ENCODE measurements at regions not wholly inside any gene's neighbourhood (a gene's known extent, or its start where the extent isn't known, plus 50 kb on each side); places are given as distances from the start of the nearest gene placed in this dataset.

DNA sequence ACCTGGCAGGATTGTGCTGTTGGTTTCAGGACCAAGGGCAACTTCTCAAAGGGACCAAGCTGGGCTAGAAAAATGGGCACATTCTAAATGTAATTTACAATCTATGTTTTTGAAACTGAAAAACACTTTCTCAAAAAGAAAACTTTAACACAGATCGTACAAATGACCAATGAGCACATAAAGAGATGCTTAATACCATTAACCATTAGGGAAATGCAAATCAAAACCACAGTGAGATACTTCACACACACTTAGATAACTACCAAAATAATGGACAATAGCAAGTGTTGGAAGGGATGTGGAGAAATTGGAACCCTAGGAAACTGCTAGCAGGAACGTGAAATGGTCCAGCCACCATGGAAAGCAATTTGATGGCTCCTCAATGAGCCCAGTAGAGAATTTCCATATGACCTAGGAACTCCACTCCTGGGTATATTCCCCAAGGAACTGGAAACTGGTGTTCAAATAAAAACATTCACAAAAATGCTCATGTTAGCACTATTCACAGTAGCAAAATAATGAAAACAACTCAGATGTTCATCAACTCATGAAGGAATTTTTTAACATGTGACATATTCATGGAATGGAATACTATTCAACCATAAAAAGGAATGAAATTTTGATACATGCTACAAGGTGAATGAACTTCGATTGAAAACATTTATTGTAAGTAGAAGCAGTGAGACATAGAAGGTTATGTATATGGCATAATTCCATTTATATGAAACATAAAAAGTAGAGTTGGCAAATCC is 288.3 kb upstream of the NR2F2 start:
- Histone ChIP-seq H3K27me3 (ENCODE audit: insufficient read depth, low read length) (no peaks in the 10 kb centered on the region), H3K4me2 (ENCODE audit: low read length) (no peak overlapping the region), H4K20me1 (ENCODE audit: insufficient read depth, low read length) (no peaks in the 10 kb centered on the region), H3K9me3 (ENCODE audit: low read length) (no peaks in the 10 kb centered on the region), H3K4me1 (ENCODE audit: insufficient read depth, low read length, severe bottlenecking) (no peaks in the 10 kb centered on the region), H3K4me3 (ENCODE audit: low read depth, low read length, poor library complexity, severe bottlenecking) (no peak overlapping the region), H3K36me3 (ENCODE audit: insufficient read depth, low read length) (no peaks in the 10 kb centered on the region), H3K9me2 (ENCODE audit: low read depth, low read length) (no peaks in the 10 kb centered on the region), H3K9ac (ENCODE audit: low read length) (no peak overlapping the region), H3K79me2 (ENCODE audit: insufficient read depth, low read length) (no peaks in the 10 kb centered on the region), H3F3A (ENCODE audit: insufficient read depth, low read length) (no peaks in the 10 kb centered on the region), H2AFZ (ENCODE audit: low read length) (no peak overlapping the region), H3K27ac (ENCODE audit: low read depth, low read length, poor library complexity, severe bottlenecking) (no peak overlapping the region)
- no peak for TF ChIP-seq EZH2 (IDR thresholded peaks at IDR 0.05; ENCODE audit: borderline replicate concordance, low read length)
- TF ChIP-seq, protein P1, sequence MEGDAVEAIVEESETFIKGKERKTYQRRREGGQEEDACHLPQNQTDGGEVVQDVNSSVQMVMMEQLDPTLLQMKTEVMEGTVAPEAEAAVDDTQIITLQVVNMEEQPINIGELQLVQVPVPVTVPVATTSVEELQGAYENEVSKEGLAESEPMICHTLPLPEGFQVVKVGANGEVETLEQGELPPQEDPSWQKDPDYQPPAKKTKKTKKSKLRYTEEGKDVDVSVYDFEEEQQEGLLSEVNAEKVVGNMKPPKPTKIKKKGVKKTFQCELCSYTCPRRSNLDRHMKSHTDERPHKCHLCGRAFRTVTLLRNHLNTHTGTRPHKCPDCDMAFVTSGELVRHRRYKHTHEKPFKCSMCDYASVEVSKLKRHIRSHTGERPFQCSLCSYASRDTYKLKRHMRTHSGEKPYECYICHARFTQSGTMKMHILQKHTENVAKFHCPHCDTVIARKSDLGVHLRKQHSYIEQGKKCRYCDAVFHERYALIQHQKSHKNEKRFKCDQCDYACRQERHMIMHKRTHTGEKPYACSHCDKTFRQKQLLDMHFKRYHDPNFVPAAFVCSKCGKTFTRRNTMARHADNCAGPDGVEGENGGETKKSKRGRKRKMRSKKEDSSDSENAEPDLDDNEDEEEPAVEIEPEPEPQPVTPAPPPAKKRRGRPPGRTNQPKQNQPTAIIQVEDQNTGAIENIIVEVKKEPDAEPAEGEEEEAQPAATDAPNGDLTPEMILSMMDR (IDR thresholded peaks at IDR 0.05; ENCODE audit: low read length): no peak

DNA sequence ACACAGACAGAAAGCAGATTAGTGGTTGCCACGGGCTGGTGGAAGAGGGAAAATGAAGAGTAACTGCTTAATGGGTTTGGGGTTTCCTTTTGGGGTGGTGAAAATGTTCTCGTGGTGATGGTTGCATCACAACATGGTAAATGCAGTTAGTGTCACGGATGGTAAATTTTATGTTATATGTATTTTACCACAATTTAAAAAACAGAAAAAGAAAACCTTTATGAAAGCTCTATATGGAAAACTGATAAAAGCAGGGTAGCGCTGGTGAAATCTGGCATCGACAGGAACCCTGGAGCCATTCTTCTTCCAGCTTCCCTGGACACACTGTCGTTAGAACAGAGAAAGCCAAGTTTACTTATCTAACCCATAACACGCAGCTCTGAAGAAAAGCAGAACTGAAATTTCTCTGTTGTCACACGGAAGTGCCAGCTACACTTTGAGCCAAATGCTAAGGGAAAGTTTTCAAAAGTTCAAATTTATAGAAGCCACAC is 287.7 kb upstream of the NR2F2 start:
- Histone ChIP-seq H3K79me2 (ENCODE audit: insufficient read depth, low read length) (no peaks in the 10 kb centered on the region), H3K4me3 (ENCODE audit: low read depth, low read length, poor library complexity, severe bottlenecking) (no peak overlapping the region), H3K4me2 (ENCODE audit: low read length) (no peak overlapping the region), H4K20me1 (ENCODE audit: insufficient read depth, low read length) (no peaks in the 10 kb centered on the region), H3K9me3 (ENCODE audit: low read length) (no peaks in the 10 kb centered on the region), H2AFZ (ENCODE audit: low read length) (no peak overlapping the region), H3K9ac (ENCODE audit: low read length) (no peak overlapping the region), H3F3A (ENCODE audit: insufficient read depth, low read length) (no peaks in the 10 kb centered on the region), H3K27me3 (ENCODE audit: insufficient read depth, low read length) (no peaks in the 10 kb centered on the region), H3K9me2 (ENCODE audit: low read depth, low read length) (no peaks in the 10 kb centered on the region), H3K4me1 (ENCODE audit: insufficient read depth, low read length, severe bottlenecking) (no peaks in the 10 kb centered on the region), H3K36me3 (ENCODE audit: insufficient read depth, low read length) (no peaks in the 10 kb centered on the region), H3K27ac (ENCODE audit: low read depth, low read length, poor library complexity, severe bottlenecking) (no peak overlapping the region)
- no peak for TF ChIP-seq EZH2 (IDR thresholded peaks at IDR 0.05; ENCODE audit: borderline replicate concordance, low read length)
- TF ChIP-seq, protein P1 (IDR thresholded peaks at IDR 0.05; ENCODE audit: low read length): no peak

DNA sequence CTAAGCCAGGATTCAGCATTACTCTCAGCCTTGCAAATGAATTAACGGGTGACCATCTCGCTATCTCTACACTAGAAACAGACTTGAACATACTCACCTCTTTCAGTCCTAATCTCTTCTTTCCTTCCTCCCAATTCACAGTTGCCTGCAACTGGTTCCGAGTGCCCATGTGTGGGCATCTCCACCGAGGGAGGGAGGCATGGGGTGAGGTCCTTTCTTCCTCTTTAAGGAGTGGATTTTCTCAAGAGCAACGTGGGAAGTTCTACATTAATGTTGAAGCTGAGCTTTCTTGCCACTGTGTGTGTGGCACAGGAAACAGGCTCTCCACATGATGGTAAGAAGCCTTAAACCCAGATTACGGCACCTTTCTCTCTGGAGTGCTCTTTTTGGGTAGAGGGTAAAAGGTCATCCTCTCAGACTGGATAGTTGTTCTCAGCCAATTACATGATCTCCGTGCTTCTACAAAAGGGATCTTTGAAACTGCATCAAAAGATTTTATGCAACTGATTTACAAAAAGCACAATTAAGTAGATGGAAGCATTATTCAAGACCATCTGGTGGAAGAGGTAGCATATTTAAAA is 286.8 kb upstream of the NR2F2 start:
- H4K20me1 ChIP-seq (ENCODE audit: insufficient read depth, low read length): no peaks in the 10 kb centered on the region

More for the DNA sequence above, 286.8 kb upstream of the NR2F2 start:
- H2AFZ ChIP-seq (ENCODE audit: low read length): no peak overlapping the region
- no peak overlapping the region for H3K9ac ChIP-seq (ENCODE audit: low read length)
- H3K4me3 ChIP-seq (ENCODE audit: low read depth, low read length, poor library complexity, severe bottlenecking): no peak overlapping the region
- H3K9me3 ChIP-seq (ENCODE audit: low read length): no peaks in the 10 kb centered on the region
- no peaks in the 10 kb centered on the region for H3F3A ChIP-seq (ENCODE audit: insufficient read depth, low read length)
- no peaks in the 10 kb centered on the region for H3K9me2 ChIP-seq (ENCODE audit: low read depth, low read length)
- H3K4me1 ChIP-seq (ENCODE audit: insufficient read depth, low read length, severe bottlenecking): no peaks in the 10 kb centered on the region
- no peaks in the 10 kb centered on the region for H3K79me2 ChIP-seq (ENCODE audit: insufficient read depth, low read length)
- no peak overlapping the region for H3K4me2 ChIP-seq (ENCODE audit: low read length)
- no peak overlapping the region for H3K27ac ChIP-seq (ENCODE audit: low read depth, low read length, poor library complexity, severe bottlenecking)
- no peaks in the 10 kb centered on the region for H3K36me3 ChIP-seq (ENCODE audit: insufficient read depth, low read length)
- TF ChIP-seq, protein P1 (IDR thresholded peaks at IDR 0.05; ENCODE audit: low read length): no peak
- TF ChIP-seq EZH2 (IDR thresholded peaks at IDR 0.05; ENCODE audit: borderline replicate concordance, low read length): no peak
- H3K27me3 ChIP-seq (ENCODE audit: insufficient read depth, low read length): no peaks in the 10 kb centered on the region
